ENCODE measurements at regions not wholly inside any gene's neighbourhood (a gene's known extent, or its start where the extent isn't known, plus 50 kb on each side); places are given as distances from the start of the nearest gene placed in this dataset.

DNA sequence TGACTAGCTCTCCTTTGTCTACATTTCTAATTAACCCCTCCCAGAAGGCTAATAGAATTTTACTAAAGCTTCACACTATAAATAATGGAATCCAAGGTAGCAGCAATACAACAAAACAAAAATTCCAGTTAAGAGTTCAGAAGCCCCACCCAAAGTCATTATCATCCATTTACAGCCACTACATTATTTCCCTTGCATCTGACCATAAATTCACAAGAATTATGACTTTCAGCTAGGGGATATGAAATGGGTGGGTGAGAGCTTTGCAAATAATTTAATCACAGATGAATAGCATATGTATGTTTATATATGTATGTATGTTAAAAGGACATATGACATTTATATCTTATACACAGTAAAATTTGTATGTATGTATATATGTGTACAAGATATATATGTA, 65.3 kb upstream of the PTGDR start:
- DNase-seq (ENCODE audit: low read depth in 1 of 2, low spot score in 1 of 2), result no peak
- Histone ChIP-seq H3K4me3 (no peak overlapping the region), H3K9me3 (ENCODE audit: low read depth) (no peaks in the 10 kb centered on the region), H3K36me3 (no peaks in the 10 kb centered on the region), H3K27me3 (no peaks in the 10 kb centered on the region), H3K4me1 (ENCODE audit: low read depth) (no peaks in the 10 kb centered on the region), H3K27ac (no peak overlapping the region)
- TF ChIP-seq, protein P1, sequence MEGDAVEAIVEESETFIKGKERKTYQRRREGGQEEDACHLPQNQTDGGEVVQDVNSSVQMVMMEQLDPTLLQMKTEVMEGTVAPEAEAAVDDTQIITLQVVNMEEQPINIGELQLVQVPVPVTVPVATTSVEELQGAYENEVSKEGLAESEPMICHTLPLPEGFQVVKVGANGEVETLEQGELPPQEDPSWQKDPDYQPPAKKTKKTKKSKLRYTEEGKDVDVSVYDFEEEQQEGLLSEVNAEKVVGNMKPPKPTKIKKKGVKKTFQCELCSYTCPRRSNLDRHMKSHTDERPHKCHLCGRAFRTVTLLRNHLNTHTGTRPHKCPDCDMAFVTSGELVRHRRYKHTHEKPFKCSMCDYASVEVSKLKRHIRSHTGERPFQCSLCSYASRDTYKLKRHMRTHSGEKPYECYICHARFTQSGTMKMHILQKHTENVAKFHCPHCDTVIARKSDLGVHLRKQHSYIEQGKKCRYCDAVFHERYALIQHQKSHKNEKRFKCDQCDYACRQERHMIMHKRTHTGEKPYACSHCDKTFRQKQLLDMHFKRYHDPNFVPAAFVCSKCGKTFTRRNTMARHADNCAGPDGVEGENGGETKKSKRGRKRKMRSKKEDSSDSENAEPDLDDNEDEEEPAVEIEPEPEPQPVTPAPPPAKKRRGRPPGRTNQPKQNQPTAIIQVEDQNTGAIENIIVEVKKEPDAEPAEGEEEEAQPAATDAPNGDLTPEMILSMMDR (IDR thresholded peaks at IDR 0.05; ENCODE audit: low read depth, low read length), result no peak

DNA sequence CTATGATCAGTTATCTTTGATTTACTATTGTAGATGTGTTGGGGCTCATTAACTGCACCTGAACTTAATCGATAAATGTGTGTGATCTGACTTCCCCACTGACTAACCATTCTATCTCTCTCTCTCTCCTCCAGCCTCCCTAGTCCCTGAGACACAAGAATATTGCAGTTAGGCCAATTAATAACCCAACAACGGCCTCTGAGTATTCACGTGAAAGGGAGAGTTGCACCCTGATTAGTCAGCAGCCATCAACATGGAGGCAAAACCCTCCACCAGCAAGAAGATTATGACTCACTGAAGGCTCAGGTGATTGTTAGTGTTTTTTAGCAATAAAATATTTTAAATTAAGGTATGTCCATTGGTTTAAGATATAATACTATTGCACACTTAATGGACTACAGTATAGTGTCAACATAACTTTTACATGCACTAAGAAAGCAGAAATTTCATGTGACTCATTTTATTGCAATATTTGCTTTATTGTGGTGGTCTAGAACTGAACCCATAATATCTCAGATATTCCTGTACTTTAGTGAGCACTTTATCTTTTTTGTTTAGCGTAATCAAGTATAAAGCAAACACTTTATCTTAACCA, 77.1 kb upstream of the PTGDR start:
- Histone ChIP-seq H3K9me3 (ENCODE audit: low read depth) (no peaks in the 10 kb centered on the region), H3K27ac (no peak overlapping the region), H3K4me3 (no peak overlapping the region), H3K36me3 (no peaks in the 10 kb centered on the region), H3K27me3 (no peaks in the 10 kb centered on the region), H3K4me1 (ENCODE audit: low read depth) (no peaks in the 10 kb centered on the region)
- DNase-seq (ENCODE audit: low read depth in 1 of 2, low spot score in 1 of 2), result no peak
- TF ChIP-seq, protein P1 (IDR thresholded peaks at IDR 0.05; ENCODE audit: low read depth, low read length), result no peak

DNA sequence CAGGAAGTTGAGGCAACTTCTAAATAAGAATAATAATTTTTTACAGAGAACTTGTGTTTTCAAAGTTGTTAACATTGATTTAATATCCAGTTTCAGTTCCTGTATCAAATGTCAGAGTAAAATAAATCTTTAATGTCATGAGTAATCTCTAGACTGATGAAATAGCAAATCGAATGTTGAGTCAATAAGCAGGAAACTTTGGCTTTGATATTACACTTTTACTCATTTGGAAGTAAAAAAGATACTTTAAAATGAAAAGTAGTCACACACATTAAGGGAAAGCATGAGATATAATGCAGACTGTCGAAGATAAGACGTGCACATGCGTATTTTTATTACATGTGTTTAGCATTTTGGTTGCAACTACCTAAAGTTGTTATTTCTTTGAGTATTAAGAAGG, 78.2 kb upstream of the PTGDR start:
- Histone ChIP-seq H3K4me3 (no peak overlapping the region), H3K4me1 (ENCODE audit: low read depth) (no peaks in the 10 kb centered on the region)
- TF ChIP-seq, protein P1 (IDR thresholded peaks at IDR 0.05; ENCODE audit: low read depth, low read length), result no peak

DNA sequence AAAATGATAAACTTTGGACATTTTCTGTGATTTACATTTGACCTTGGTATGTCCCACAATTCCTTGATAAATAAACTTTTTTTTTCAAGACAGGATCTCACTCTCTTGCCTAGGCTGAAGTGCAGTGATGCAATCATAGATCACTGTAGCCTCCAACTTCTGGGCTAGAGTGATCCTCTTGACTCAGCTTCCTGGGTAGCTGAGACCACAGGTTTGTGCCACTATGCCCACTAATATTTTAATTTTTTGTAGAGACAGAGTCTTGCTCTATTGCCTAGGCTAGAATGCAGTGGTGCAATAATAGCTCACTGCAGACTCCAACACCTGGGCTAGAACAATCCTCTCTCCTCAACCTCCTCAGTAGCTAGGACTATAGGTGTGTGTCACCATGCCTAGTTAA, 79.1 kb upstream of the PTGDR start:
- H3K27ac ChIP-seq, result no peak overlapping the region
- TF ChIP-seq, protein P1 (IDR thresholded peaks at IDR 0.05; ENCODE audit: low read depth, low read length), result no peak
- no peaks in the 10 kb centered on the region for H3K4me1 ChIP-seq (ENCODE audit: low read depth)
- no peak overlapping the region for H3K4me3 ChIP-seq
- no peaks in the 10 kb centered on the region for H3K27me3 ChIP-seq
- DNase-seq (ENCODE audit: low read depth in 1 of 2, low spot score in 1 of 2), result peak in 1 of 2 donors; percentile 3
- H3K36me3 ChIP-seq, result no peaks in the 10 kb centered on the region
- H3K9me3 ChIP-seq (ENCODE audit: low read depth), result no peaks in the 10 kb centered on the region

More for the DNA sequence above, 78.2 kb upstream of the PTGDR start:
- no peak for DNase-seq (ENCODE audit: low read depth in 1 of 2, low spot score in 1 of 2)
- Histone ChIP-seq H3K9me3 (ENCODE audit: low read depth) (no peaks in the 10 kb centered on the region), H3K27ac (no peak overlapping the region), H3K36me3 (no peaks in the 10 kb centered on the region), H3K27me3 (no peaks in the 10 kb centered on the region)

GRCh38 chr14:52185178-52185577, 82.3 kb upstream of the PTGDR start:
- Histone ChIP-seq H3K4me3 (no peak overlapping the region), H3K9me3 (ENCODE audit: low read depth) (no peaks in the 10 kb centered on the region), H3K27me3 (no peaks in the 10 kb centered on the region), H3K36me3 (no peaks in the 10 kb centered on the region), H3K4me1 (ENCODE audit: low read depth) (no peaks in the 10 kb centered on the region), H3K27ac (no peak overlapping the region)
- TF ChIP-seq, protein P1 (IDR thresholded peaks at IDR 0.05; ENCODE audit: low read depth, low read length), result no peak
- DNase-seq (ENCODE audit: low read depth in 1 of 2, low spot score in 1 of 2), result no peak

All from cardiac muscle cell (in vitro differentiated cells and primary cell).